HEK293T (cell line): ENCODE measurements at regions not wholly inside any gene's neighbourhood (a gene's known extent, or its start where the extent isn't known, plus 50 kb on each side); places are given as distances from the start of the nearest gene placed in this dataset.

Source experiments
- ARNT ChIP-seq: fragments of 450-650 bp; IDR thresholded peaks from 2 replicates; pipeline ENCODE4 v1.6.1; 2017; ENCODE audit warnings: mild to moderate bottlenecking
- BHLHE40 ChIP-seq: fragments of 450-650 bp; IDR thresholded peaks from 2 replicates; pipeline ENCODE4 v1.6.1; 2016; ENCODE audit warnings: mild to moderate bottlenecking, moderate library complexity, borderline replicate concordance
- CTBP1 ChIP-seq: fragments of 450-650 bp; IDR thresholded peaks from 2 replicates; pipeline ENCODE4 v1.6.1; 2016; ENCODE audit warnings: borderline replicate concordance
- ELF4 ChIP-seq: fragments of 450-650 bp; IDR thresholded peaks from 2 replicates; pipeline ENCODE4 v1.6.1; 2017; ENCODE audit warnings: antibody characterized with exemption
- FOXK2 ChIP-seq: fragments of 450-650 bp; IDR thresholded peaks from 2 replicates; pipeline ENCODE4 v1.6.1; 2016; ENCODE audit warnings: mild to moderate bottlenecking
- FOXM1 ChIP-seq: fragments of 450-650 bp; IDR thresholded peaks from 2 replicates; pipeline ENCODE4 v1.6.1; 2017; ENCODE audit warnings: mild to moderate bottlenecking, borderline replicate concordance
- NFRKB ChIP-seq: fragments of 450-650 bp; IDR thresholded peaks from 2 replicates; pipeline ENCODE4 v1.6.1; 2016; ENCODE audit warnings: mild to moderate bottlenecking, moderate library complexity
- PKNOX1 ChIP-seq: fragments of 450-650 bp; IDR thresholded peaks from 2 replicates; pipeline ENCODE4 v1.6.1; 2016
- SP1 ChIP-seq: fragments of 450-650 bp; IDR thresholded peaks from 2 replicates; pipeline ENCODE4 v1.6.1; 2017
- SUZ12 ChIP-seq: fragments of 450-650 bp; IDR thresholded peaks from 2 replicates; pipeline ENCODE4 v1.6.1; 2016; ENCODE audit warnings: mild to moderate bottlenecking
- TARDBP ChIP-seq: fragments of 450-650 bp; IDR thresholded peaks from 2 replicates; pipeline ENCODE4 v1.6.1; 2016
- ZNF384 ChIP-seq: fragments of 450-650 bp; IDR thresholded peaks from 2 replicates; pipeline ENCODE4 v1.6.1; 2016

GRCh38 chr14:103246070-103246469 lies 88.0 kb upstream of the EIF5 start:
- TF ChIP-seq ZNF384 (no peak), ARNT (no peak), PKNOX1 (no peak), BHLHE40 (no peak), NFRKB (no peak), FOXM1 (no peak), SP1 (no peak), SUZ12 (no peak), CTBP1 (no peak), ELF4 (no peak), TARDBP (no peak), FOXK2 (no peak)
